ENCODE measurements at regions not wholly inside any gene's neighbourhood (a gene's known extent, or its start where the extent isn't known, plus 50 kb on each side); places are given as distances from the start of the nearest gene placed in this dataset.
"Not testable (repeated sequence)": the region's sequence is repeated elsewhere in the genome, so short reads cannot be mapped to it uniquely, and the experiment has no call there.

DNA sequence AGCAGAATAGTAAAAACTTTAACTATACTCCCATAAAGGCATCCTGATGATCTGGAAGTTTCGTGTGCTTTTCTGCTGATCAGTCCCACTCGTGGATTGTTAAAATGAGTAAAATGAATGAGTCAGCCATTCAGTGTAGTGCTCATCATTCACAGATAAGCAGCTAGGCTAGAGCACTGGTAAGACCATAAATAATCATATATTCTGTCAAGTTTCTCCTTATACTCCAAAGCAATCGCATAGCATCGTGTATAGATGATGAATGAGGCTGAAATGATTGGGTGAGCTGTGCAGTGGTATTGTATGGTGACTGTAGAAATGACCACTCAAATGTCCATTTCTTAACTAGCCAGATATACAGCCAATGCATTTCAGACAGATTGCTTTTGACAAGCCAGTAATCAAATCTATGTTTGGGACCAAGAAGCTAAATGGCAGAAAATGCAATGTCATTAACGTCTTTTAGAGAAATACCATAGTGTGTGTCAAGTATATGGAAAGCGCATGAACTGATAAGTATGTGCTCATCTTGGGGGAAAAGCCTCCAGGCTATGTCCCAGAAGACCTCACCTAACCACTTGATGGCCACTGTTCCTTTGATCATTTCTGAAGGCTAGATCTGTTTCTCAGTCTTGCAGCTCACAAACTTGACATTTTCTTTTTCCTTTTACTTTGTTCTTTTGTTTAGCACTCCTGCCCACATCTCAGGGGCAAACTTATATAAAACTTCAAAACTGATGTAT is 227.2 kb upstream of the FAM3C start:
- in situ Hi-C loops (cut with MboI; ENCODE audit: low sequenced_read_pairs), result no loop called here

- in situ Hi-C loops (cut with MboI; ENCODE audit: low sequenced_read_pairs), result no loop called here
Observed at GRCh38 chr7:121621937-121622336, 225.8 kb upstream of the FAM3C start.

- in situ Hi-C loops (cut with MboI; ENCODE audit: low sequenced_read_pairs), result no loop called here
Observed at GRCh38 chr7:121620953-121621606, 225.0 kb upstream of the FAM3C start.

DNA sequence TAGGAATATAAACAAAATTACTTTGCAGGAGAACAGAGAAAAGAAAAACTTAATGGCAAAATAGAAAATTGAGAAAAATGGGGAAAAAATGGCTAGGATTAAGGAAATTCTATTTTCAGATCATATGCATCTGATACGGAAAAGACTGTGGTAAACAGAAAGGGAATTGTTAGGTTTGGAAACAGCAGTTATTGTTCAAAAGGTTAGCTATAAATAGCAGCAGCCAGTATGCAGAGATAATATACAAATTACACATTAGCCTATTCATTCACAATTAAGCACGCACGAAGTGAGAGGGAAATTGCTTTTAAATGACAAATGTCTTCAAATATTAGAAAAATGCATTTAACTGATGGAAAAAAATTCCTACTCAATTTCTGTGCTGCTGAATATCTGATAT is 224.1 kb upstream of the FAM3C start:
- in situ Hi-C loops (cut with MboI; ENCODE audit: low sequenced_read_pairs), result no loop called here

- in situ Hi-C loops (cut with MboI; ENCODE audit: low sequenced_read_pairs), result no loop called here
Observed at GRCh38 chr7:121618182-121618581, 222.1 kb upstream of the FAM3C start.

GRCh38 chr7:121610243-121610642 is 214.1 kb upstream of the FAM3C start:
- in situ Hi-C loops (cut with MboI; ENCODE audit: low sequenced_read_pairs), result no loop called here

- in situ Hi-C loops (cut with MboI; ENCODE audit: low sequenced_read_pairs), result no loop called here
Observed at GRCh38 chr7:121609208-121609607, 213.1 kb upstream of the FAM3C start.

DNA sequence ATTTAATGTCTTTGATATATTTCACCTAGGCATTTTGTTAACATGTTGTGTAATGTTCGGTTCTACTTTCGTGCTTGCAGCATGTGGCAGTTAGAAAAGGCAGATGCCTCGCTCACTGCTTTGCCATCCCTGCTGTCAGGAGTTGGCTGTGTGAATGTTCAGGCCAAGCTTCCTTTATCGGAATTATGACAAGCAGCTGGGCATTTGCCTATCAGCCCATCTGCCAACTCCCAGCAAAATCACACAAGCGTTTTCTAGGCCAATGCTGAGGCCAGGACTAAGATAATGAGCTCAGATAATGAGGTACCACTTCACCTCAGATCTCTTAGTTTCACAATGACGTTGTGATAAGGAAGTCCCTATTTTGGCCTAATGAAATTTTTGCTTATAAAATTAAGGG is 212.7 kb upstream of the FAM3C start:
- in situ Hi-C loops (cut with MboI; ENCODE audit: low sequenced_read_pairs), result no loop called here

- in situ Hi-C loops (cut with MboI; ENCODE audit: low sequenced_read_pairs), result not testable (repeated sequence)
Observed at GRCh38 chr7:121608183-121608582, 212.1 kb upstream of the FAM3C start.

- in situ Hi-C loops (cut with MboI; ENCODE audit: low sequenced_read_pairs), result no loop called here
Observed at GRCh38 chr7:121605317-121605680, 209.2 kb upstream of the FAM3C start.

GRCh38 chr7:121604627-121605316 is 208.7 kb upstream of the FAM3C start:
- in situ Hi-C loops (cut with MboI; ENCODE audit: low sequenced_read_pairs), result no loop called here

DNA sequence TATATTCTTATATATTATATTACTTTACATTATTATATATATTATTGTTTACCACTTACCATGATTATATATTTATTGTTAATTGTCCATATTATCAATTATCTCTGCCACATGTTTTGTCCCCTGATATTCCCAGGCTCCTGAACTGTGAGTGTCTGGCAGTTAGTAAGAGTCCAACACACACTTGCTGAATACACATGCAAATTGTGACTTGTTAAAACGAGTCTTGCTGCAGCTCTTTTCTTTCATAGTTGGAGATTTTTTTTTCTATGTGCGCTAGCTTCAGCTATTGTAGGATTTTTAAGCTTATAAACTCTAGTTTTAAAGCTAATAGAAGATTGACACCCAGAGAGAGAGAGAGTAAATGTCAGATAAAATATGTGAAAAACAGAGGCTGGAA is 207.8 kb upstream of the FAM3C start:
- in situ Hi-C loops (cut with MboI; ENCODE audit: low sequenced_read_pairs), result no loop called here

DNA sequence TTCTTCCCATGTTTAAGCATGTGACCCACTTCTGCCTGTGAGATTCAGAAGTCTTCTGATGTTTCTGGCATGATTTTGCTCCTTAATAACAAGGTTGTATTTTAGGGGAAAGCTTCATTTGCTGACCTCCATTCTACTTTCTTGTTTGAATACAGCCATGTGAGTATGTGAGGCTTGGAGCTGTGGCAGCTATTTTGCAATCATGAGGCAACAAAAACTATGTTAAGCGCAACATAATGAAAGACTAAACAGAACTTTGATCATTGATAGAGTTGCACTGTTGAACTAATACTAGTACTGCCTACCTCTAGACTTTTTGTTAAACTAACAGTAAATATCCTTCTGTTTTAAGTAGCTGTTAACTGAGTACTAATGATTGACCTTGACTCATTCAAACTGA is 203.8 kb upstream of the FAM3C start:
- in situ Hi-C loops (cut with MboI; ENCODE audit: low sequenced_read_pairs), result no loop called here

DNA sequence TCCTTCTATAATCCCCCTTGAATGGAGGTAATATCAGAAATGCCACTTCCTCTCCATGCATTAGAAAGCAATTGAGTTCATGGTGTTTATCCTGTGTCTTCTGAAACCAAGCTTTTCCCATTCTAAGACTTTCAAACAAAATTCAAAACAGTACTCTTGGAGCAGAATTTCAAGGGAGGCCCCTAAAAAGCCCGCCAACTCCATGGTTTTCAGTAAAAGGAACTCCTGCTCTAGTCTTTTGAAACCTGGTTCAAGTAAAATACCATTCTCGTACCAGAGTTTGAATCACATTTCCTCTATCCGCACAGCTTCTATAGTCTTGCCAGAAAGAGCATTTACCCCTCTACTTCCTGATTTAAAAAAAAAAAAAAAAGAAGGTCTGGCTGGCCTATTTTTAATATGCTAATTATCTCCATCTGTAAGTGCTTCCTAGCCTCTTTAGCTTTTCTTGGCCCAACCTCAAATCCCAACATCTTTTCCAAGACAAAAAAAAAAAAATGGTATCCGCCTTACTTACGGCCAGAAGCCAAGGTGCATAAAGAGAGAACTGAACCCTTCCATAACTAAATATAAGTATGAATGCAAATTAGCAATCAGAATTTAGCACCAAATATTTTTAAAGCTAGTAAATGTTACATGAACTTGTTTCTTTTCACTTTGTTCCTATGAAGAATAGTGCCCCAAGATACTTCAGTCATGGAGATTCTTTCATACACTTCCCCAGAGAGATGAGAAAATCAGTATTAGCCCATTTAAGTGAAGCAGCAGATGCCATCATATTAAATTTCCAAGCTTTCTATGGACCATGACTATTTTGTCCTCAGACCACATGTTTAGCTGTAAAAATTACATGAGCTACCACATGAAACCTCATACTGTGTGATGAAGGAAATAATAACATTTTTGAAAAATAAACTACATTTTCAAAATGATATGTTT is 199.9 kb upstream of the FAM3C start:
- in situ Hi-C loops (cut with MboI; ENCODE audit: low sequenced_read_pairs), result no loop called here

DNA sequence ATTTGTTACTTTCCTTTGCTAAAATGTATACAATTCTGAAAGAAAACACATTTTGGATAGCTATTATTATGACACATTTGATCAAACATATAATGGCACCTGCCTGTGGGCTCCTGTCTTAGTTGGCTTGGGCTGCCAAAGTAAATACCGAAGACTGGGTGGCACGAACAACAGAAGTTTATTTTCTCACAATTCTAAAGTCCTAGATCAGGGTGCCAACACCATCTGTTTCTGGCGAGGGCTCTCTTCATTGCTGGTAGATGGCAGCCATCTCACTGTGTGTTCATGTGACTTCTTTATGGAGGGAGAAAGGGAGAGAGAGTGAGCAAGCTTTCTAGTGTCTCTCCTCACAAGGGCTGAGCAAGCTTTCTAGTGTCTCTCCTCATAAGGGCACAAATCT is 195.8 kb upstream of the FAM3C start:
- in situ Hi-C loops (cut with MboI; ENCODE audit: low sequenced_read_pairs), result no loop called here

GRCh38 chr7:121587435-121587834 is 191.3 kb upstream of the FAM3C start:
- in situ Hi-C loops (cut with MboI; ENCODE audit: low sequenced_read_pairs), result no loop called here

GRCh38 chr7:121582258-121582657 is 186.2 kb upstream of the FAM3C start:
- in situ Hi-C loops (cut with MboI; ENCODE audit: low sequenced_read_pairs), result no loop called here

DNA sequence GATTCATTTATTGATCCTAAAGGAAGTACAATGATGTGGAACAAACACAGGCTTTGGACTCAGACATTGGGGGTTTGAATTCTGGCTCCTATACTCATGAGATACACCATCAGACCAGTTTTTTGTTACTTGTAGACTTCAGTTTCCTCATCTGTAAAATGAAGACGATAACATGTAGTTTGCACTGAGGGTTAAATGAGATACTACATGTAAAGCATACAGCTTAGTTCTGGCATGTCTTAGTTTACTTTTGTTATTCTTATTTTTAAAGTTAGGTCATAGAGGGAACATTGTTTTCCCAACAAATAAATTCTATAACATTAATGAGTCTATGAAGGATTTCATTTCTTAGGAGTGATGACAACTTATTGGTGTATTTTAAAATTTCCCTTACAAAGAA is 183.5 kb upstream of the FAM3C start:
- in situ Hi-C loops (cut with MboI; ENCODE audit: low sequenced_read_pairs), result no loop called here

DNA sequence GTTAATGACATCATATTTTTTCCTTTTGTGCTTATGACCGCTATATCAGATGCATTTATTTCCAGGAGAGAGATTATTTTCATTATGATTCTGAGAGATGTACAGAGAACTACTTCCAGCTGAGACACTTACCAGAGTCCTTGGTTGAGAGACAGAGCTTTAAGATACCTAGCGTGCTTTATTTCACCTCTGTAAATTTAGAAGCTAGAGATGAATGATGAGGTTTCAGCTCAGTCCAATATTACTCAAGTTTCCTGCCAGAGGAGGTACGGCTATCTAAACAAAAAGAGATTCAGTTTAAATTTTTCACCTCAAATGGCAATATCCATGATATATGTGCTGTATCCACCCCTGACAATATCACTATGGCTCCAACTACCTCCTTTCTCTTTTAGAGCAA is 182.6 kb upstream of the FAM3C start:
- in situ Hi-C loops (cut with MboI; ENCODE audit: low sequenced_read_pairs), result no loop called here

GRCh38 chr7:121576148-121576917 is 180.2 kb upstream of the FAM3C start:
- in situ Hi-C loops (cut with MboI; ENCODE audit: low sequenced_read_pairs), result no loop called here
